ENCODE measurements at regions not wholly inside any gene's neighbourhood (a gene's known extent, or its start where the extent isn't known, plus 50 kb on each side); places are given as distances from the start of the nearest gene placed in this dataset.

DNA sequence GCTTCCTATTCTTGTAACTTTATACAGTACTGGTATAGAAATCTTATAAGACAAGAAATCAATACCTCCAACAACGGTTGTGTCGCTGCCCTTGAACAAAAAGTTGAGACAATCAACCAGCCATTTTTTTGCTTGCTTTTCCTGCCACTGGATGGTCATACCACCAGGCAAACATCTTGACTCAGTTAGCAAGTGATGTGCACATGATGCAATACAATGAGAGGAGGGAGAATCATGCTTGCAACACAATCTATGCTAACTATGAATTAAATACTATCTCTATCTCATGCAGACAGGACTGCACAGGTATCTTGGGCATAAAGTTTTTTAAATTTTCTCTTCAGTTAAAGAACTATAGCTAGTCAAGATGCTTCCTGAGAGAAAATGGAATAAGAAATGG lies 877.7 kb upstream of the CITED2 start:
- BruUV-seq (replicated peaks), result no TSS peak
- no peak overlapping the region for H3K4me3 ChIP-seq (ENCODE audit: low read depth, low read length, poor library complexity, severe bottlenecking)
- no peak overlapping the region for H3K27ac ChIP-seq (ENCODE audit: low read depth, low read length, poor library complexity, severe bottlenecking)
- DNase-seq (ENCODE audit: low spot score), result no peak
- H3K36me3 ChIP-seq (ENCODE audit: insufficient read depth, low read length, poor library complexity, severe bottlenecking), result no peaks in the 10 kb centered on the region
- ChIA-PET POLR2A (ENCODE audit: low non-redundant PET) (interaction anchor here (0.6 kb wide), 1 partner anchor 104 kb away, joined by 4 read pairs; no protein-coding TSS in a partner anchor), CTCF (no interaction called here)
- H3K9me3 ChIP-seq (ENCODE audit: low read depth, low read length, poor library complexity, severe bottlenecking), result no peaks in the 10 kb centered on the region
- intact Hi-C loops (cut with micrococcal nuclease; ENCODE audit: unreplicated experiment), result no loop called here
- no peaks in the 10 kb centered on the region for H3K27me3 ChIP-seq (replicated peaks; ENCODE audit: insufficient read depth, low read depth, low read length, poor library complexity)
- no peaks in the 10 kb centered on the region for H3K4me1 ChIP-seq (ENCODE audit: insufficient read depth, low read length, poor library complexity, severe bottlenecking)
- TF ChIP-seq EZH2 (IDR thresholded peaks at IDR 0.05; ENCODE audit: borderline replicate concordance, low read depth, low read length, poor library complexity, severe bottlenecking) (no peak), CTCF (conservative IDR thresholded peaks at IDR 0.05; ENCODE audit: low read depth, low read length) (no peak)

DNA sequence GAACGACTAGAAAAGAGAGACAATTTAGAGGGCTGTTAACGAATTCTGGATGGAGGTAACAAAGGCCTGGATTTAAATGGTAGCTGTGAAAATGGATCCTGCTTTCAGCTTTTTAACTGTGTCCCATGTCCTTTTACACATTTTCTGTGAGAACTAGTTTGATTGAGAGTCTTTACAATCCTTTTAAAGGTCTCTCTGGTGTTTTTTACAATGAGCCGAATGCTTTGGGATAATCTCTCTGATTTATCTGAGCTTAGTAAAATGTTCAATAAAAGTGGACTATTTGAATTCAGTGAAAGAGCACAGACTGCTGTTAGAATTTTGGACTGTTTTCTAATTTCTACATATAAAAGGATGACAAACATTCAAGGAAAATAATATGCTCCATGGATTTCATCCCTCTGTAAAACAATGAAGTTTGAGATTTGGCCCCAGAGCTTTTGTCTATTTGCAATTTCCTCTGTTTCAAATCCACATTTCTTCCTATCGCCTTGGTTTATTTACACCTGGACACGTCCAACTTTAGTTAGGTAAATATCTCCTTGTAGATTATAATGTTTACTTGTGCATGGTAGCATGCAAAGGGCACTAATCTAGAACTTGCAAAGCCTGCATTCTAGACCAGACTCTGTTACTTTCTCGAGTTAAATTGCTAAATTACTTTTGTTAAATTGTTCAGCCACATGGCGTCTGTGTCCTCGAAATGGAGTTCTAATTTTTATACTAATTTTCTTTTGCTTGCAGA lies 871.0 kb upstream of the CITED2 start:
- CTCF ChIA-PET, result no interaction called here

DNA sequence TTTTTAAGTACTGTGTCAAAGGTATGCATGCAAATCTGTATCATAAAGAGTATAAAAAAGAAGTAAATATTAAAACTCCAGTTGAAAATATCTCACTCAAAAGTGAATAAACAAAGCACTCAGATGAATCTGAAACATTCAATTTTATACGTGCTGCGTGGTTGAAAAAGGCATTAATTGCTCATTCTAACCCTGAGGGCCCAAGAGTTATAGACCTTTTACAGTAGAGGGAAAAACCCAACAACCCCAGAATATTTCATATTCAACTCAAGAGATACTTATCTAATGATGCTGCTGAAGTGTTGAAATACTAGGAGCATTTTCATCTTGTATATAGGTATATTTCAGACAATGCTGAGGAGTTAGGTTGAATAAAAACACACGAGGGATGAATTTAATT lies 862.8 kb upstream of the CITED2 start:
- no peaks in the 10 kb centered on the region for H3K36me3 ChIP-seq (ENCODE audit: insufficient read depth, low read length, poor library complexity, severe bottlenecking)
- TF ChIP-seq EZH2 (IDR thresholded peaks at IDR 0.05; ENCODE audit: borderline replicate concordance, low read depth, low read length, poor library complexity, severe bottlenecking) (no peak), CTCF (conservative IDR thresholded peaks at IDR 0.05; ENCODE audit: low read depth, low read length) (no peak)
- no peak overlapping the region for H3K4me3 ChIP-seq (ENCODE audit: low read depth, low read length, poor library complexity, severe bottlenecking)
- ChIA-PET CTCF (no interaction called here), POLR2A (ENCODE audit: low non-redundant PET) (no interaction called here)
- H3K27me3 ChIP-seq (replicated peaks; ENCODE audit: insufficient read depth, low read depth, low read length, poor library complexity), result no peaks in the 10 kb centered on the region
- no peaks in the 10 kb centered on the region for H3K4me1 ChIP-seq (ENCODE audit: insufficient read depth, low read length, poor library complexity, severe bottlenecking)
- intact Hi-C loops (cut with micrococcal nuclease; ENCODE audit: unreplicated experiment), result no loop called here
- no TSS peak for BruUV-seq (replicated peaks)
- DNase-seq (ENCODE audit: low spot score), result no peak
- no peak overlapping the region for H3K27ac ChIP-seq (ENCODE audit: low read depth, low read length, poor library complexity, severe bottlenecking)
- no peaks in the 10 kb centered on the region for H3K9me3 ChIP-seq (ENCODE audit: low read depth, low read length, poor library complexity, severe bottlenecking)

More for the DNA sequence above, 871.0 kb upstream of the CITED2 start:
- Histone ChIP-seq H3K9me3 (ENCODE audit: low read depth, low read length, poor library complexity, severe bottlenecking) (no peaks in the 10 kb centered on the region), H3K4me3 (ENCODE audit: low read depth, low read length, poor library complexity, severe bottlenecking) (no peak overlapping the region), H3K36me3 (ENCODE audit: insufficient read depth, low read length, poor library complexity, severe bottlenecking) (no peaks in the 10 kb centered on the region), H3K4me1 (ENCODE audit: insufficient read depth, low read length, poor library complexity, severe bottlenecking) (no peaks in the 10 kb centered on the region), H3K27ac (ENCODE audit: low read depth, low read length, poor library complexity, severe bottlenecking) (no peak overlapping the region), H3K27me3 (replicated peaks; ENCODE audit: insufficient read depth, low read depth, low read length, poor library complexity) (no peaks in the 10 kb centered on the region)
- DNase-seq (ENCODE audit: low spot score), result no peak
- POLR2A ChIA-PET (ENCODE audit: low non-redundant PET), result no interaction called here
- BruUV-seq (replicated peaks), result no TSS peak
- intact Hi-C loops (cut with micrococcal nuclease; ENCODE audit: unreplicated experiment), result no loop called here
- TF ChIP-seq EZH2 (IDR thresholded peaks at IDR 0.05; ENCODE audit: borderline replicate concordance, low read depth, low read length, poor library complexity, severe bottlenecking) (no peak), CTCF (conservative IDR thresholded peaks at IDR 0.05; ENCODE audit: low read depth, low read length) (no peak)

Measured in A673 (cell line).